Activated CD4-positive, alpha-beta T cell treated with anti-CD3 and anti-CD28 coated beads, Interleukin-2, Interleukin-6, amounts not matched to agents 100 ng/mL and 50 ng/mL, durations not matched to agents 16 hours and 8 hours (primary cell): ENCODE measurements at regions not wholly inside any gene's neighbourhood (a gene's known extent, or its start where the extent isn't known, plus 50 kb on each side); places are given as distances from the start of the nearest gene placed in this dataset.

Experiments used
- DNase-seq: peaks from one replicate; pipeline ENCODE4 v3.0.0-alpha.2; 2020

DNA sequence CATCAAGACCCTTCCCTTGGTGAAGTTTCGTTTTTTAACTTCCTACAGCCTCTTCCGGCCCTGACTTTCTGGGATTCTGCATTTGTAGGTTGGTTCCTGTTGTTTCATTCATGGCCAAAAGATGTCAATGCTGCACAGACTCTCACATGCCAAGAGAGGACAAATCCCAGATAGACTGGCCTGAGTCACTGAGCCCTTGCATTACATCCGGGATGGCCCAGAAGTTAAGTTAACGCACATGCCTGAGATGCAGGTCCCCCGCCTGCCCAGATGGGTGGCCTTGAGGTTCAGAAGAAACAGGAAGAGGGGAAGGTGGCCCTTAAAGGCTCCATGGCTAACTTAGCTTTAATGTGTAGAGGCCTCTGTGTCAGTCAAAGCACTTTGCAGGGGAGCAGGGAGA lies 51.6 kb upstream of the SRGAP3 start:
- DNase-seq = no peak

DNA sequence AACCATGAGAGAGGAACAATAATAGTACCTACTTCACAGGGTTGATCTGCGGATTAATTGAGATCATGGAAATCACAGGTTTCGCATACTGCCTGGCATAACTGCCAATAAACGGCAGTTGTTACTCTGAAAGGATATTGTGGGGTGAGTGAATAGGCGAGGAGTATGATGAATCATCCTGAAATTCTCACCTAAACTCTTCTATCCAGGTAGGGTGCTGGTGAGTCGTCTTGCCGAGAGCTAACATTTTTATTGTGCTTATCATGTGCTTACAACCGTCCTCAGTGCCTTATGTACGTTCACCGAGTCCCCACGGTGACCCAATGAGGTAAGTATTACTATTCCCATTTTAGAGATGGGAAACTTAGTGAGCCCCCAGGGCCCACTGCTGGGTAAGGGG lies 52.4 kb upstream of the SRGAP3 start:
- peak; percentile 40 for DNase-seq

DNA sequence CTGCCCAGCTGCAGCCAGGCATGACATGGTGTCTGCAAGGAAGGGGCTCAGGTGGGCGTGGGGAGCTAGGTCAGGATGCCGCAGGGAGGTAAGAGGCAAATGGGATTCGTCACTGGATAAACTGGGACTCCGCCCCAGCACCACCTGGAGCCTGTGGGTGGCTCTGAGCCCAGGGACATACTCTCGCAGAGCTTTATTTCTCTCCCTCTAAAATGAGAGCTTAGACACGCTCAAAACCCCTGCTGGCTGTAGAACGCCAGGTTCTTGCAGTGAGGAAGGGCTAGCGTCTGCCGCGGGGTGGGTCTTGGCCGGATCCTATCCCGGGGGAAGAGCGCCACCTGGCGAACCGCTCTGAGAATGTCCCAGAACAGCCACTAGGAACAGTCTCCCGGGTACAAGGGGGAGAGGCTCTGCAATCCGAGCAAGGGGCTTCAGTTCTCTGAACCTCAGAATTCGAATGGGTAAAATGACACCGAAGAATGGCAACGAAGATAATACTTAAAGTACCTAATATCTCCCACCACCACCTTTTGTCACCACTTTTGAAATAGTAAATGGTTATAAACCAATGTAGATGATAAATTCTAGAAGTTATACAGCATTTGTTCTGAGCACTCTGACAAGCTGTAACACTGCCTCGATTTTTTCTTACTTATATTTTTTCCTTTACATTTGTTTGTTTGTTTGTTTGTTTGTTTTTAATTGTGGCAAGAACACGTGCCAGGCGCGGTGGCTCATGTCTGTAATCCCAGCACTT lies 53.2 kb upstream of the SRGAP3 start:
- DNase-seq = peak; percentile 84

DNA sequence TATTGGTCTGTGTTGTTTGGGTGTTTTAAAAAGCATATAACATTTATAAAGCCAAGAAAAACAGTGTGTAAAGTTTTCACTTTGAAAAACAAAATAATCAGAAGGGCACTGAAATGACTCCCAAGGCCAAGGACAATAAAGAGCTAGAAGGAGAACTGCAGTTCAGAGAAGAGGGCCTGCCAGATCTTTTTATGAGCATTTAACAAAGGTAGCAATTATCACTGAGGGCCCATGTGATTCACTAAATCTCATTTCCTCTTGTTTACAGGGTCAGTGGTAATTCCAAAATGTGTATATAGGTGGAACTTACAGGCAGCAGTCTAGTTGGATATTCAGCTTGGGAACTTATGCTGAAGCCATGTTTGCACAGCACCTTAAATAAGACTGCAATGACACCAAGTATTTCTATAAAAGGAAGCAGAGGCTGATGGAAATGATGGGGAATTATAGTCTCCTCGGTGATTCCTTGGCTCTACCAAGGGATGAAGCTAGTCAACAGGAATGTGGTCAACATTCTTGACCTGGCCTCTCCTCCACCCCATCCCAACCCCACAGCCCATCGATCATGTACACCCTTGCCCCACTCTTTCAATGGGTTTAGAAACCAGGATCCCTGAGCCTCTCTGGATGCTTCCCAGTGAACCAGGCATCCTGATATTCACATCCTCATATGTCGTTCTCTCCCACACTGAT lies 54.4 kb upstream of the THUMPD3 start:
- DNase-seq = no peak

DNA sequence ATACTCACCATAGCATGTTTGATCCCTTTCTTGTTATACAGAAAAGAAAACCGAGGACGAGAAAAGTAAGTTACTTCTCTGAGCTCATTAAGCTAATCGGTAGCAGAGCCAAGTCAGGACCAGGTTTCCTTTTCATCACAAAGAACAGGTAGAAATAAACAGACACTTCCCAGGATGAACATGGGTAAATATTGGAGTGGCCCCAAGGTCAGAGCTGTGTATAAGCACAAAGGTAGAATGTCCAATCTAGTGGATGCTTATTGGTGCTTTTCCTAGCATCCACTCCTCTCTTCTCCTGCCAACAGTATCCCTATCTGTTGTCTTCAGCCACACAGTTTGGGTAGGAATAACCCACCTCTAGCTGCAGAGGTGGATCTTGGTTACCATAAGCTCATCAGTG lies 52.8 kb upstream of the THUMPD3 start:
- no peak for DNase-seq

DNA sequence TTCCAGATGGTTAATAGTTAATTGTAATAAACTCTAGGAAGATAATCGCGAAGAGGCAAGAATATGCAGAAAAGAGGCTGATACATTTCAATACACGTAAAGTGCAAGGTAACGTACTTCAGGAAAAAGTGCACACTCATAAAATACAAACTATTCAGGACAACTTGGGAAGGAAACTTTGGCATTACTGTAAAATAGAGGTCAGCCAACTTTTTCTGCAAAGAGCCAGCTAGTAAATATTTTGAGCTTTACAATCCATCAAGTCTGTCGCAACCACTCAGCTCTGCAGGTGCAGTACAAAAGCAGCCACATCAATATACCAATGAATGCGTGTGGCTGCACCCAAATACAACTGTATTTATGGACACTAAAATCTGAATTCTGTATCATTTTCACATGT lies 51.6 kb upstream of the THUMPD3 start:
- no peak for DNase-seq
